ENCODE measurements at regions not wholly inside any gene's neighbourhood (a gene's known extent, or its start where the extent isn't known, plus 50 kb on each side); places are given as distances from the start of the nearest gene placed in this dataset.

- DNase-seq, result no peak
Measured at GRCh38 chr1:36675106-36675505, 192.4 kb upstream of the CSF3R start.

DNA sequence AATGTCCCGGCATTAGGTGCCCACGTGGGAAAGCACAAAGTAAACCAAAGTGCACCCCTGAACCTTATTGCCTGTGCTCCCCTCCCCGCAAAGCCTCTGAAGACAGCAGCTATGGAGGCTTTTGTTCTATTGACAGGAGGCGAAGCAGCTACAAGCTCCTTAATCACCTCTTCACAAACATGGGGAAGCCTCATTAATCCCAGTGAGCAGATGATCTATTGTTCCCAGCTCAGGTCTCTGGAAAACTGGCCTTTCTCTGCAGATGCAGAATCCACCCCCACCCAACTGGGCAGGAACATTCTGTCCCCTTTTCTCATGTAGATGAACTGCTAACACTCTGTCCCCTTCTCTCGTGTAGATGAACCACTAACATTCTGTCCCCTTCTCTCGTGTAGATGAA lies 190.5 kb upstream of the CSF3R start:
- no peak for DNase-seq

DNA sequence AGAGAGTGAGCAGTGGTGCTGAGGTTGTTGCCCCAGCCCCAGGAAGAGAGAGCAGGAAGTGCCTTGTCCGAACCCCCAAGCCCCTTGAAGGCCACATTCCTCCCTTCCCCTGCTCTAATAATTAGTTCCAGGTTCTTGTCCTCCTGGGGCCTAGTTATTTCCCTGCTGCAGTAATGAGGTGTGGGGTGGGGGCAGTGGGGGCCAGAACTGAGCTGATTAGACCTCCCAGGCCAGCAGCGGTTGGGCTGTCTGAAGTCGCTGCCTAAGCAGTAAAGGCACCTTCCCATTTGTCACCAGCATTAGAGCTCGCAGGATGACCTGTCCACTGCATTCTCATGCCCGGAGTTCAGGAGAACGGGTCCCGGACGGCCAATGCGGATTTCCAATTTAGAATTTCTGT lies 186.5 kb upstream of the CSF3R start:
- no peak for DNase-seq

- DNase-seq, result no peak
Measured at GRCh38 chr1:36667836-36668235, 185.1 kb upstream of the CSF3R start.

- DNase-seq, result no peak
Measured at GRCh38 chr1:36667256-36667655, 184.5 kb upstream of the CSF3R start.

DNA sequence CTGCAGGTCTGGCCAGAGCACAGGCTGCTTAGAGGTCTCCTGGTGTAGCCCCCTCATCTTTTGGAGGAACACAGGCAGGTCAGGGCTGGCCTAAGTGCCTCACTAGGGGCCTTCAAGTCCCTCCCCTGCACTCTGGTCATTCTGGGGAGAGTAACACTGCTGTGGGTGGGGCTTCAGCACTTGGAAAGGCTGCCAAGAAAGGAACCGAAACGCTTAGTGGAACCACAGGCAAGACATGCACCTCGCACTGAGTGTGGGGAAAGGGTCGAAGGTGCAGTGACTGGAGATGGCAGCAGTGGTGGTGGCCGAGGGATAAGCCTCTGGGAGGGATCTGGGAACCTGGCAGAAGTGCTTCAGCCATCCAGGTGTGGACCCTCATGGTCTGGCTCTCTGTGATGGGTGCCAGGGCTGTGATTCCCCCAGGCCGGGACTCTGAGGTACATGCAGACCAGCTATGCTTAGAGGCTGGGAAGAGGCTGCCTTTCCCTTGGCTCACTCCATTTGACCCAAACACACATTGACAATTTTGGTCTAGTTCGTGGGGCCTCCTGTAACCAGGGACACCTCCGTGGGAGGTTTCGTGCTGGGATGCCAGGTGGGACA lies 182.9 kb upstream of the CSF3R start:
- DNase-seq, result no peak

DNA sequence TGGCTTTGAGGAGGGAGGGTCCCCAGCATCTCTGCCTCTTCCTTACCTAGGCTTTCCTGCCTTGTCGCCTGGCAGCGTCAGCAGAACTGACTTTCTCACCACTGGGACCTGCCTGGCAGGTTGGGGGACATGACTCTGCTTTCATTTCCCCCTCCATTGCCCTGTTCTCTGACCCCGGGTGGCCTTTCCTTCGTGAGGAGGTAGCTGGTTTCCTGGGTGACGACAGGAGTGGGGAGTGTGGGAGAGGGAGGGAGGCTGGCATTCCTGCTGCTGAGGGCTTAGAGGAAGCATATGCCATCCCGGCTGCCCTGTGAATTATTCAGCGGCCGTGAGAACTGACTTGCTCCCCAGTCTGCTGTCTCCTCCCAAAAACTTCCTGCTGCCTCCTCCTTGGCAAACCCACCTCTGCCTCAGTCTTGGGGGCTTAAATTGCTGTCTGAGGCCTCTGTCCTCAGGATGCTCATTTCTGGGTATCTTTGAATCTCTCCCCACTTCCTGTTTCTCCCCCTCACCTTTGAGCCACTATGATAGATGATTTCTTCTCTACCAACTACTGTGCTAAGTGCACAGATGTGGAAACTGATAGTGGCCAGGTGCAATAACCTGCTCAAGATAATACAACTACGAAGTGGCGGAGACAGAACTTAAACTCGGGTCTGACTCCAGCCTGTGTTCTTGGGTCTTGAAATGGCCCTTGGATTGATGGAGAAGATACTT lies 182.0 kb upstream of the CSF3R start:
- no peak for DNase-seq

DNA sequence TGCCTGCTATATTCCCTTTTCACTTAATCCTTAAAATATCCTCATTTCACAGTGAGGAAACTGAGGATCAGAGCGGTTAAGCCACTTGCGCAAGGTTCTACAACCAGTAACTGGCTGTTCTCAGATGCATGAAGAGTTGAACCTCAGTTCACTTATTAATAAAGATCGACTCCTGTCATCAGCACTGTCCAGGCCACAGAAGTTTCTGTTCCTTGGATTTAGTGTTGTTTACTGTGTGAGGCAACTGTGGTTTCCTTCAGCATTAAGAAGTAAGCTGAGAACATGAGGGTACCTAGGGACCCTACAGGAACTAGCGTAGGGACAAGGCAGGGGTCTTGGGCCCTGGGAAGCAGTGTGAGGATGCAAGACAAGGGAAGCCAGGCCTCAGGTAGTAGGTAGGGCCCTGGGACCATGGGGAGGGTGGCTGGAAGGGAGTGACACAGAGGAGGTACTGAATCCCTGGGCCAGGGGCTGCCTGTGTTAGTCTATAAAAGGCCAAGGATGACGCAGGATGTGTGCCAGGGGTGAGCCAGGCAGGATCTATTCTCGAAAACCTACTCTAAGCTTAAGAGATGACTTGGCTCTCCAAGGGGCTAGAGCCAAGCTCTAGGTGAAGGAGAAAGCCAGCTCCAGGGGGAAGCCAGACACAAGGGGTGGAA lies 181.2 kb upstream of the CSF3R start:
- no peak for DNase-seq

DNA sequence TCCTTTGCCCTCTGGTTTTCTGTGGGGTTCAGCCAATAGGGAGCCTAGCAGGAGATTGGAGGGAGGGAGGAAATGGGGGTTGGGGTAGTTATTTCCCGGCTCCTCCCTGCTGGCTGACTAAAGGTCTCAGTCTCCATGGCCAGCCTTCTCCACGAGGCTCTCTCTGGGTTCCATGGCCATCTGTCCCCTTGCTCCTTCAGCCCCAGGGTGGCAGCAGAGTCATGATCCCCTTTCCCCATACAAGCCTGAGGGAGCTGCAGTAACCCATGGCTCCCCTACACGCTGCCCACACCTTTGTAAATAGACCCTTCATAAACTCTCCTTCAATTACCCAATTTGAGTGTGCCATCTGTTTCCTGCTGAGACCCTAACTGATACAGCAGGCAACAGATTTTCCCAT lies 176.1 kb upstream of the CSF3R start:
- no peak for DNase-seq

- no peak for DNase-seq
Measured at GRCh38 chr1:36657826-36658225, 175.1 kb upstream of the CSF3R start.

DNA sequence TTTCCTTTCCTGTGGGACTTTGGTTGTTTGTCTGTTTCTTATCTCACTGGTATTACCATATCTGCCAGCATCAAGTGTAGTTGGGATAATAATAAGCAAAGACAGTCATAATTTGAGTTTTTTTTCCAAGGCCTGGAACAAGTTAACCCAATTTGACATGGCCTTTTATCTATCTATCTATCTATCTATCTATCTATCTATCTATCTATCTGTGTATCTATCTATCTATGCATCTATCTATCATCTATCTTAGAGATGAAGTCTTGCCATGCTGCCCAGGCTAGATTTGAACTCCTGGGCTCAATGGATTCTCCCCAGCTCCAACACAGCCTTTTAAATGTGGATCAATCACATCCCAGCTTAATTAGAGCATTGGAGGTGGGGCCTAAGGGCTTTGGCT lies 174.1 kb upstream of the CSF3R start:
- no peak for DNase-seq

DNA sequence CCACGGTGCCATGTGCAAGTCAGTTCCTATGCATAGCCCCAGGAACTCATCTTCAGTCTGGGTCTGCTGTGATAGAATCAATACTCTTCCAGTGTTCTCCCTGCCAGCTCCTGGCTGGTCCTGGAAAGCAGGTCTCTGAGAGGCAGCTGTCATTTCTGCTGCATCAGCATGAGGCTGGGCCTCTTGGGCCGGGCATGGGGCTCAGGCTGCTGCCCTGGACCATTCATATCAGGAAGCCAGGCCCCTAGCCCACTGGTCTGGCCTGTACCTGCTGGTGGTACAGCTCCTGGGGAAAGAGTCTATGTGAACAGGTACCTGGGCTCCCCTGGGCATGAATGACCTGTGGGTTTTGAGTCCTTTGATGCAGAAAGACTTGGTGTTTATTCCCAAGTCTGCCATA lies 173.6 kb upstream of the CSF3R start:
- DNase-seq, result no peak

- no peak for DNase-seq
Measured at GRCh38 chr1:36654586-36654985, 171.9 kb upstream of the CSF3R start.

GRCh38 chr1:36653850-36654249 lies 171.1 kb upstream of the CSF3R start:
- no peak for DNase-seq

DNA sequence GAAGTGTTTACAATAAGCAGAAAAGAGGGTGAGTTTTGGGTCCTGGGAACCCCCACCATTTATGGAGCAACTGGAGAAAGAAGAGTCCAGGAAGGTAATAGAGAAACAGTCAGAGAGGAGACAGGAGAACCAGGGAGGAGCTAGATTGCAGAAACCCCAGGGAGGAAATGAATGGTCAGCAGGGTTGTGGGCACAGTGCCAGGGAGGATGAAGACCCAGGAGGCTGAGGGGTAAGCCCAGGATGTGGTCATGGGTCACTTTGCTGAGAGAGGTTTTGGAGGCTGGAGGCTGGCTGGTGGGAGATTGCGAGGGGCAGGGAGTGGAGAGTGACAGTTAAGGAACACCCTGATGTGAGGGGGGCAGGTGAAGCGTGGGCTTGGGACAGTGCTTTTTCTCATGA lies 169.9 kb upstream of the CSF3R start:
- no peak for DNase-seq

DNA sequence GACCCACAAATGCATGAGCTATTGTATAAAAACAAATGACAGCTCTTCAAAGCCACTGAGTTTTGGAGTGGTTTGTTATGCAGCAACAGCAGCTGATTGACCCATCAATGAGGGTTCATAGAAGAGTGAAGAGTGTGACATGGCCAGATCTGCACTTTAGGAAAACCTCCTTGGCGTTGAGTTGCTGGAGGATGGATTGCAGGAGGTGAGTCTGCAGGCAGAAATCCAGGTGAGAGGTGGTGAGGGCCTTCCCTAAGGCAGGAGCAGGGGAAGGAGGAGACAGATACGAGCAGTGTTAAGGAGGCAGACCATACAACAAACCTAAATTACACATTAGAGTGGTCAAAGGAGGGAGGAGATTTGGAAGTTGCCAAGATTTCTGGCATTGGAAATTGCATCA lies 169.3 kb upstream of the CSF3R start:
- DNase-seq, result no peak

DNA sequence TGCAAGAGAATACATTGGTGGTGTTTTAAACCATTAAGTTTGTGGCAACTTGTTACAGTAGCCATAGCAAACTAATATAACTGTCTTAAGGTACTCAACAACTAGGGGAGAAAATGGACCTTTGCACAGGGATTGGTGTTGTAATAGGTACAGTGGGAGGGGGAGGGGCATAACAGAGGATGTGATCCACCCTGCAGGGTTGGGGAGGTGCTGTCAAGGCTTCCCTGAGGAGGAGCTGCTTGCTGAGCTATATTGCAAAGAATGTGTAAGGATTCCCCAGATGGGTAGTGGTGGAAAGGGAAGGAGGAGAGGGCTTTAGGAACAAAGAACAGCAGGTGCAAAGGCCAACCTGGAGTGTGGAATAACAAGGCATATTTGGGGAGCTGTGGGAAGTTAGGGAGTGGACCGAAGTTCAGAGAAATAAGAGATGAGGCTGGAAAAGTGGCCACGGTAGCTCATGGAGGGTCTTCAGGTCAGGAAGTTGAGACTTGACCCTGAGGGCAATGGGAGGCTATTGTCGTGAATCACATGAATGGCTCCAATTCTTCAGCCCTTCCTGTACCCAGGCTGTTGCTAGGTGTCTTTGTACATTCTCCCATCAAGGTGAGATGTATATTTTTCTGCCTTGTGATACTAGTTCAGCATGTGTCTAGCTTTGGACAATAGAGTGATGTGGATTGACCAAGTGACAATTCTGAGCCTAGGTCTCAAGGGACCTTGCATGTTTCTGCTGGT lies 168.6 kb upstream of the CSF3R start:
- DNase-seq, result no peak

- DNase-seq, result peak; percentile 63
Measured at GRCh38 chr1:36650200-36651065, 167.7 kb upstream of the CSF3R start.

- DNase-seq, result no peak
Measured at GRCh38 chr1:36645867-36646266, 163.2 kb upstream of the CSF3R start.

DNA sequence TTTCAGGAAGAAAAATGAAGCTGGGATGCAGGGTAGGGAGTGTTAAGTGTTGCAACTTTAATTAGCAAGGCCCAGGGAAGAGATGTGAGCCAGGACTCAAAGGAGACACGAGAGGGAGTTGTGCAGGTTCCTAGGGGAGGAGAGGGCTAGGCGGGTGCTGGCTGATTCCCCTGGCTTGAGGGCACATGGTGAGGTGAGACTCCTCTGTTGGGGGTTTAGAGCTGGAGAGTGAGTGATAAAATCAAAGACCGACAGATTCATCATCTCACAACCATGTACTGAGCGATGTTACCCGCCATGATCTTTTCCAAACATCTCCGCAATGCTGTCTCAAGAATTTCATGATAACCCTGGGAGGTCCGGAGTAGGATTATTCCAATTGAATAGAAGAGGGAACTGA lies 161.8 kb upstream of the CSF3R start:
- no peak for DNase-seq

DNA sequence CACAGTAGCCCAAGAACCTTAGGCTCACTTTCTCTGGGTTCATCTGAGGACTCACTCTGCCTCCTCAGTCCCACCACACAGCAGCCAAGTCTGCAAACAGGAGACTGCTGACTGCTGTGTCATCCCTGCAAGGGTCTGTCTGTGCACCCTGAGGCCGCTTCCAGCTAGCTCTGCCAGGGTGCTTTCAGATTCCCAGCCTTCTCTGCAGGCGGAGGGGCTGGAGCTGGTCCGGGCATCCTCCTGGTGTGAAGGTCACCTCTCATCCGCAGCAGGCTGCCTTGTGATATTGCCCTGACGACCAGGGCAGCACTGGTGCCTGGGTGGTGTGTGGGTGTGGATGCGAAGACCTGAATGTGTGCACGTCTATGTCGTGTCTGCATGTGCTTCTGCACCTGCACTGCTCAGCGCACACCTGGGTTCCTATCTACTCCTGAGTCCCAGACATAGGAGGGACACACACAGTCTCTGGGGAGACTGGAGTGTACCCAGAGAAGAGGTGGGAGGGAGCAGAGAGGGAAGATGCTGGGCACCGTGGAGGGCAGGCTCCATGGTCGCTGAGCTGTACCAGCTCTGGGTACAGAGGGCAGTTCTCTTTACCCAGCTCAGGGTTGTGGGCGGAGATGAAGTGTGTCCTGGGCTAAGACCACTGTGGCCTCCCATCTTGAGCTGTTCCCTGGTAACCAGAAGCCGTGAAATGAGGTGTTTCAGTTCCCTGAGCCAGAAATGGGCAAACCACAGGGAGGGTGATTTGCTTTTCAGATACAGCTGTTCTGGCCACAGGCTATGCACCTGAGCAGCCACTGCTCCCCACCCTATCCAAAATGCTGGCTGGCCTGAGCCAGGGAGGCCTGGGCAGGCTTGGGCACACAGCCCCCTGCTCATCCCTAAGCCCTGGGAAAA lies 160.9 kb upstream of the CSF3R start:
- DNase-seq, result no peak

DNA sequence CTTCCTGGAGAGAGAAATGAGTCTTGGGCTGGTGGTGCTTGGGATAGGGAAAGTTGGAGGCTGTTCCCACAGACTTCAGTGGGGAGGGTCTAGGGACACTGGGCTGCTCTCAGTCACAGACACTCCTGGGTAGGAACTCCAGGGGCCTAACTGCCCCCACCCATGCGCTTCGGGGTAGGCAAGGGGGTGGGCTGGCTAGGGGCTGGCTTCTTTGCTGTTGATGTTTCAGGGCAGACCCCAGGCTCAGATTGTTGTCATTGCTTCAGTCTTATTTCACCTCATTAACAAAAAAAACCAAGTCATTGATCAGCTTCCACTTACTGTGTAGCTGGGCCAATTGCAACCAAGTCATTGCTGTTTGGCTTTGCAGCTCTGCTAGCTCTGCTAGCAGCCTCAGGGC lies 160.1 kb upstream of the CSF3R start:
- DNase-seq, result no peak
